K562 (cell line): ENCODE measurements at regions not wholly inside any gene's neighbourhood (a gene's known extent, or its start where the extent isn't known, plus 50 kb on each side); places are given as distances from the start of the nearest gene placed in this dataset.

ENCODE experiments used
- BRCA1 ChIP-seq, 2 experiments: fragments of 450-650 bp in 1 of 2; sonication (generic) in 1 of 2; formaldehyde crosslinking in 1 of 2; IDR thresholded peaks; 2 replicates each; pipeline versions ENCODE4 v1.5.0 to v1.6.1; 2017 to 2020; ENCODE audit warnings: mild to moderate bottlenecking in 1 of 2, missing genetic modification reagents in 1 of 2
- C11orf30 ChIP-seq: fragments of 450-650 bp; IDR thresholded peaks from 2 replicates; pipeline ENCODE4 v1.6.1; 2016; ENCODE audit warnings: low read depth, mild to moderate bottlenecking
- CTCFL ChIP-seq: IDR thresholded peaks from 2 replicates; pipeline ENCODE4 v1.6.1; 2011; ENCODE audit warnings: borderline replicate concordance, low read depth, mild to moderate bottlenecking, moderate library complexity, low read length; ENCODE audit not compliant: insufficient read depth, poor library complexity, severe bottlenecking
- EWSR1 ChIP-seq: fragments of 450-650 bp; IDR thresholded peaks from 2 replicates; pipeline ENCODE4 v1.6.1; 2018; ENCODE audit warnings: borderline replicate concordance, mild to moderate bottlenecking, low read depth, moderate library complexity; ENCODE audit not compliant: partially characterized antibody
- MAFF ChIP-seq: IDR thresholded peaks from 2 replicates; pipeline ENCODE4 v1.6.1; 2012; ENCODE audit warnings: low read length, improper control_type of control experiment
- MXI1 ChIP-seq: IDR thresholded peaks from 2 replicates; pipeline ENCODE4 v1.6.1; 2011; ENCODE audit warnings: low read depth, mild to moderate bottlenecking, improper control_type of control experiment, low read length
- NFIC ChIP-seq: fragments of 450-650 bp; IDR thresholded peaks from 2 replicates; pipeline ENCODE4 v1.6.1; 2017; ENCODE audit warnings: mild to moderate bottlenecking, inconsistent platforms
- RFX5 ChIP-seq: IDR thresholded peaks from 2 replicates; pipeline ENCODE4 v1.6.1; 2011; ENCODE audit warnings: low read depth, mild to moderate bottlenecking, improper control_type of control experiment, low read length
- SIN3B ChIP-seq: fragments of 450-650 bp; IDR thresholded peaks from 2 replicates; pipeline ENCODE4 v1.6.1; 2017; ENCODE audit warnings: low read depth, mild to moderate bottlenecking, moderate library complexity
- TCF7 ChIP-seq: sonication (generic); IDR thresholded peaks from 2 replicates; pipeline ENCODE4 v1.6.1; 2016; ENCODE audit warnings: antibody characterized with exemption, borderline replicate concordance
- ZBTB8A ChIP-seq: fragments of 450-650 bp; IDR thresholded peaks from 2 replicates; pipeline ENCODE4 v1.6.1; 2018; ENCODE audit warnings: mild to moderate bottlenecking, moderate library complexity; ENCODE audit not compliant: partially characterized antibody
- ZNF75A ChIP-seq: fragments of 450-650 bp; formaldehyde crosslinking; IDR thresholded peaks from 2 replicates; pipeline ENCODE4 v1.4.0; 2020; ENCODE audit warnings: mild to moderate bottlenecking
- ZNF764 ChIP-seq: fragments of 250-450 bp; sonication (Bioruptor Pico); IDR thresholded peaks from 2 replicates; pipeline ENCODE4 v1.4.0; 2020; ENCODE audit warnings: low read depth, mild to moderate bottlenecking, moderate library complexity
- TF ChIP-seq, protein P1 (sequence below): sonication (generic); formaldehyde crosslinking; IDR thresholded peaks from 2 replicates; pipeline ENCODE4 v1.8.1; 2023; ENCODE audit warnings: mild to moderate bottlenecking, missing genetic modification reagents
- TF ChIP-seq, protein P2 (sequence below): fragments of 250-450 bp; sonication (Bioruptor Pico); IDR thresholded peaks from 2 replicates; pipeline ENCODE4 v1.9.0; 2021; ENCODE audit warnings: mild to moderate bottlenecking, inconsistent platforms
- TF ChIP-seq, protein P3 (sequence below): fragments of 450-650 bp; IDR thresholded peaks from 2 replicates; pipeline ENCODE4 v1.6.1; 2018; ENCODE audit warnings: mild to moderate bottlenecking, low read depth; ENCODE audit not compliant: partially characterized antibody
- TF ChIP-seq, protein P4 (sequence below): fragments of 450-650 bp; IDR thresholded peaks from 2 replicates; pipeline ENCODE4 v1.6.1; 2017; ENCODE audit warnings: mild to moderate bottlenecking, moderate library complexity
- TF ChIP-seq, protein P5 (sequence below): sonication (generic); formaldehyde crosslinking; IDR thresholded peaks from 2 replicates; pipeline ENCODE4 v1.8.1; 2023; ENCODE audit warnings: mild to moderate bottlenecking, missing genetic modification reagents, moderate library complexity

- TF ChIP-seq, protein P1, sequence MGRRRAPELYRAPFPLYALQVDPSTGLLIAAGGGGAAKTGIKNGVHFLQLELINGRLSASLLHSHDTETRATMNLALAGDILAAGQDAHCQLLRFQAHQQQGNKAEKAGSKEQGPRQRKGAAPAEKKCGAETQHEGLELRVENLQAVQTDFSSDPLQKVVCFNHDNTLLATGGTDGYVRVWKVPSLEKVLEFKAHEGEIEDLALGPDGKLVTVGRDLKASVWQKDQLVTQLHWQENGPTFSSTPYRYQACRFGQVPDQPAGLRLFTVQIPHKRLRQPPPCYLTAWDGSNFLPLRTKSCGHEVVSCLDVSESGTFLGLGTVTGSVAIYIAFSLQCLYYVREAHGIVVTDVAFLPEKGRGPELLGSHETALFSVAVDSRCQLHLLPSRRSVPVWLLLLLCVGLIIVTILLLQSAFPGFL: no peak
- TF ChIP-seq ZNF764 (CRISPR knock-in tag) (no peak), MAFF (peak; percentile 15; the same call in 1 of the 2 replicates), NFIC (no peak), RFX5 (no peak), C11orf30 (peak; percentile 25; the same call in 1 of the 2 replicates), ZNF75A (CRISPR knock-in tag) (no peak), MXI1 (no peak), BRCA1 (IDR thresholded peaks at IDR 0.05) (no peak), BRCA1 (CRISPR knock-in tag; IDR thresholded peaks at IDR 0.05) (no peak), TCF7 (no peak), SIN3B (no peak), ZBTB8A (no peak), CTCFL (no peak), EWSR1 (no peak)
- TF ChIP-seq, protein P2, sequence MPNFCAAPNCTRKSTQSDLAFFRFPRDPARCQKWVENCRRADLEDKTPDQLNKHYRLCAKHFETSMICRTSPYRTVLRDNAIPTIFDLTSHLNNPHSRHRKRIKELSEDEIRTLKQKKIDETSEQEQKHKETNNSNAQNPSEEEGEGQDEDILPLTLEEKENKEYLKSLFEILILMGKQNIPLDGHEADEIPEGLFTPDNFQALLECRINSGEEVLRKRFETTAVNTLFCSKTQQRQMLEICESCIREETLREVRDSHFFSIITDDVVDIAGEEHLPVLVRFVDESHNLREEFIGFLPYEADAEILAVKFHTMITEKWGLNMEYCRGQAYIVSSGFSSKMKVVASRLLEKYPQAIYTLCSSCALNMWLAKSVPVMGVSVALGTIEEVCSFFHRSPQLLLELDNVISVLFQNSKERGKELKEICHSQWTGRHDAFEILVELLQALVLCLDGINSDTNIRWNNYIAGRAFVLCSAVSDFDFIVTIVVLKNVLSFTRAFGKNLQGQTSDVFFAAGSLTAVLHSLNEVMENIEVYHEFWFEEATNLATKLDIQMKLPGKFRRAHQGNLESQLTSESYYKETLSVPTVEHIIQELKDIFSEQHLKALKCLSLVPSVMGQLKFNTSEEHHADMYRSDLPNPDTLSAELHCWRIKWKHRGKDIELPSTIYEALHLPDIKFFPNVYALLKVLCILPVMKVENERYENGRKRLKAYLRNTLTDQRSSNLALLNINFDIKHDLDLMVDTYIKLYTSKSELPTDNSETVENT (CRISPR knock-in tag): no peak
- TF ChIP-seq, protein P3, sequence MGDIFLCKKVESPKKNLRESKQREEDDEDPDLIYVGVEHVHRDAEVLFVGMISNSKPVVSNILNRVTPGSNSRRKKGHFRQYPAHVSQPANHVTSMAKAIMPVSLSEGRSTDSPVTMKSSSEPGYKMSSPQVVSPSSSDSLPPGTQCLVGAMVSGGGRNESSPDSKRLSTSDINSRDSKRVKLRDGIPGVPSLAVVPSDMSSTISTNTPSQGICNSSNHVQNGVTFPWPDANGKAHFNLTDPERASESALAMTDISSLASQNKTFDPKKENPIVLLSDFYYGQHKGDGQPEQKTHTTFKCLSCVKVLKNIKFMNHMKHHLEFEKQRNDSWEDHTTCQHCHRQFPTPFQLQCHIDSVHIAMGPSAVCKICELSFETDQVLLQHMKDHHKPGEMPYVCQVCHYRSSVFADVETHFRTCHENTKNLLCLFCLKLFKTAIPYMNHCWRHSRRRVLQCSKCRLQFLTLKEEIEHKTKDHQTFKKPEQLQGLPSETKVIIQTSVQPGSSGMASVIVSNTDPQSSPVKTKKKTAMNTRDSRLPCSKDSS: no peak
- TF ChIP-seq, protein P4, sequence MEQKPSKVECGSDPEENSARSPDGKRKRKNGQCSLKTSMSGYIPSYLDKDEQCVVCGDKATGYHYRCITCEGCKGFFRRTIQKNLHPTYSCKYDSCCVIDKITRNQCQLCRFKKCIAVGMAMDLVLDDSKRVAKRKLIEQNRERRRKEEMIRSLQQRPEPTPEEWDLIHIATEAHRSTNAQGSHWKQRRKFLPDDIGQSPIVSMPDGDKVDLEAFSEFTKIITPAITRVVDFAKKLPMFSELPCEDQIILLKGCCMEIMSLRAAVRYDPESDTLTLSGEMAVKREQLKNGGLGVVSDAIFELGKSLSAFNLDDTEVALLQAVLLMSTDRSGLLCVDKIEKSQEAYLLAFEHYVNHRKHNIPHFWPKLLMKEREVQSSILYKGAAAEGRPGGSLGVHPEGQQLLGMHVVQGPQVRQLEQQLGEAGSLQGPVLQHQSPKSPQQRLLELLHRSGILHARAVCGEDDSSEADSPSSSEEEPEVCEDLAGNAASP: no peak
- TF ChIP-seq, protein P5, sequence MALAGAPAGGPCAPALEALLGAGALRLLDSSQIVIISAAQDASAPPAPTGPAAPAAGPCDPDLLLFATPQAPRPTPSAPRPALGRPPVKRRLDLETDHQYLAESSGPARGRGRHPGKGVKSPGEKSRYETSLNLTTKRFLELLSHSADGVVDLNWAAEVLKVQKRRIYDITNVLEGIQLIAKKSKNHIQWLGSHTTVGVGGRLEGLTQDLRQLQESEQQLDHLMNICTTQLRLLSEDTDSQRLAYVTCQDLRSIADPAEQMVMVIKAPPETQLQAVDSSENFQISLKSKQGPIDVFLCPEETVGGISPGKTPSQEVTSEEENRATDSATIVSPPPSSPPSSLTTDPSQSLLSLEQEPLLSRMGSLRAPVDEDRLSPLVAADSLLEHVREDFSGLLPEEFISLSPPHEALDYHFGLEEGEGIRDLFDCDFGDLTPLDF: no peak
Measured at GRCh38 chr5:96072138-96072790, 110.6 kb upstream of the ELL2 start (continued).
